ENCODE measurements at regions not wholly inside any gene's neighbourhood (a gene's known extent, or its start where the extent isn't known, plus 50 kb on each side); places are given as distances from the start of the nearest gene placed in this dataset.

DNA sequence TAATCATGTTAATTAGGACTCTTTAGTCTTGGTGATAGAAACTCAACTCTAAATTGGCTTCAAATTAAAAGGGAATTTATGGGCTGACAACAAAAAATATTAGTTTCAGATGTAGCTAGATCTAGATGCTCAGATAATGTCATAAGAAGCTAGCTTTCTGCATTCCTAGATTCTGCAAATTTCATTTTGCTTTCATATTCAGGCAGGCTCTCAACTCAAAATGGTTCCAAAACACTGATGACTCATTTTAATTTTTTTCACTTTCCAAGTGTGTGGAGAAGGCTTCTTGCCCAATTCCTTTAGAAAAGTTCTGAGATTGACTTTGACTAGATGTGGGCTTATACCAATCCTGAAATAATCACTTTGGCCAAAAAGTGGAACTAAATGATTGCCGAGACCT lies 236.7 kb upstream of the GOT2 start:
- no peaks in the 10 kb centered on the region for H3K36me3 ChIP-seq (ENCODE audit: low read depth, low read length)
- no peak overlapping the region for H3K9ac ChIP-seq (ENCODE audit: low read length)
- BruUV-seq (replicated peaks), result no TSS peak
- H2AFZ ChIP-seq (ENCODE audit: low read length), result no peak overlapping the region
- no peak overlapping the region for H3K4me2 ChIP-seq (ENCODE audit: low read length)
- ChIA-PET CTCF (no interaction called here), POLR2A (ENCODE audit: unreplicated experiment) (no interaction called here)
- TF ChIP-seq EZH2 (IDR thresholded peaks at IDR 0.05; ENCODE audit: low read length, unreplicated experiment) (no peak), EZH2phosphoT487 (IDR thresholded peaks at IDR 0.05; ENCODE audit: borderline replicate concordance, low read length) (no peak)
- TF ChIP-seq, protein P1, sequence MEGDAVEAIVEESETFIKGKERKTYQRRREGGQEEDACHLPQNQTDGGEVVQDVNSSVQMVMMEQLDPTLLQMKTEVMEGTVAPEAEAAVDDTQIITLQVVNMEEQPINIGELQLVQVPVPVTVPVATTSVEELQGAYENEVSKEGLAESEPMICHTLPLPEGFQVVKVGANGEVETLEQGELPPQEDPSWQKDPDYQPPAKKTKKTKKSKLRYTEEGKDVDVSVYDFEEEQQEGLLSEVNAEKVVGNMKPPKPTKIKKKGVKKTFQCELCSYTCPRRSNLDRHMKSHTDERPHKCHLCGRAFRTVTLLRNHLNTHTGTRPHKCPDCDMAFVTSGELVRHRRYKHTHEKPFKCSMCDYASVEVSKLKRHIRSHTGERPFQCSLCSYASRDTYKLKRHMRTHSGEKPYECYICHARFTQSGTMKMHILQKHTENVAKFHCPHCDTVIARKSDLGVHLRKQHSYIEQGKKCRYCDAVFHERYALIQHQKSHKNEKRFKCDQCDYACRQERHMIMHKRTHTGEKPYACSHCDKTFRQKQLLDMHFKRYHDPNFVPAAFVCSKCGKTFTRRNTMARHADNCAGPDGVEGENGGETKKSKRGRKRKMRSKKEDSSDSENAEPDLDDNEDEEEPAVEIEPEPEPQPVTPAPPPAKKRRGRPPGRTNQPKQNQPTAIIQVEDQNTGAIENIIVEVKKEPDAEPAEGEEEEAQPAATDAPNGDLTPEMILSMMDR (conservative IDR thresholded peaks at IDR 0.05; ENCODE audit: low read depth, low read length), result no peak
- H3K27ac ChIP-seq (ENCODE audit: low read length), result no peak overlapping the region
- no peaks in the 10 kb centered on the region for H3K9me3 ChIP-seq (ENCODE audit: low read length)
- H3K79me2 ChIP-seq (ENCODE audit: low read length), result no peaks in the 10 kb centered on the region
- no peak overlapping the region for H3K4me3 ChIP-seq (ENCODE audit: low read length)
- H3K9me2 ChIP-seq (replicated peaks; ENCODE audit: low read length), result no peaks in the 10 kb centered on the region
- intact Hi-C loops (cut with micrococcal nuclease), result no loop called here
- DNase-seq, result no peak
- no peak for ATAC-seq
- H3F3A ChIP-seq (ENCODE audit: low read length, unreplicated experiment), result no peaks in the 10 kb centered on the region
- no peaks in the 10 kb centered on the region for H3K27me3 ChIP-seq (ENCODE audit: low read length)
- H3K4me1 ChIP-seq (ENCODE audit: insufficient read depth, low read length), result no peaks in the 10 kb centered on the region
- H4K20me1 ChIP-seq (ENCODE audit: low read length), result no peaks in the 10 kb centered on the region

DNA sequence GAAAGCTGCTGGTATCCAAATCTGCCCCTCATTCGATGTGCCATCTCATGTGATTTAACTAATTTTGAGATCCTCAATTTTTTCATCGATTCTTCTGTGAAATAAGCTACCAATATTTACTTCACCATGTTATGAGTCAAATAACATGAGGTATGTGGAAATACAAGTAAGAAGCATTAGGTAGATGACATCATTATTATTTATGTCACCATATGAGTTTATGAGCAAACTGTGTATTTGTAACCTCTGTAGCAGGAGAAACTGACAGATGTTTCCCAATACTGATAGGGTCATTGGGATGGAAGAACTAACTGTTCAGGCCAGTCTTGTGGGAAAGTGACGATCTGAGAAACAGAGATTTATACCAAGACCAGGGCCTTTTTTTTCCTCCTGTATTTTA lies 229.4 kb upstream of the GOT2 start:
- ATAC-seq (no peak), DNase-seq (no peak)
- H3K4me2 ChIP-seq (ENCODE audit: low read length), result no peak overlapping the region
- no peaks in the 10 kb centered on the region for H3K27me3 ChIP-seq (ENCODE audit: low read length)
- no peaks in the 10 kb centered on the region for H3K9me2 ChIP-seq (replicated peaks; ENCODE audit: low read length)
- BruUV-seq (replicated peaks), result no TSS peak
- POLR2A ChIA-PET (ENCODE audit: unreplicated experiment), result no interaction called here
- no peak overlapping the region for H3K9ac ChIP-seq (ENCODE audit: low read length)
- no peaks in the 10 kb centered on the region for H3F3A ChIP-seq (ENCODE audit: low read length, unreplicated experiment)
- no peaks in the 10 kb centered on the region for H3K79me2 ChIP-seq (ENCODE audit: low read length)
- H3K27ac ChIP-seq (ENCODE audit: low read length), result no peak overlapping the region
- H3K4me3 ChIP-seq (ENCODE audit: low read length), result no peak overlapping the region
- no peak overlapping the region for H2AFZ ChIP-seq (ENCODE audit: low read length)
- CTCF ChIA-PET, result no interaction called here
- no peaks in the 10 kb centered on the region for H4K20me1 ChIP-seq (ENCODE audit: low read length)
- H3K9me3 ChIP-seq (ENCODE audit: low read length), result no peaks in the 10 kb centered on the region
- intact Hi-C loops (cut with micrococcal nuclease), result no loop called here
- no peaks in the 10 kb centered on the region for H3K4me1 ChIP-seq (ENCODE audit: insufficient read depth, low read length)
- TF ChIP-seq EZH2phosphoT487 (IDR thresholded peaks at IDR 0.05; ENCODE audit: borderline replicate concordance, low read length) (no peak), EZH2 (IDR thresholded peaks at IDR 0.05; ENCODE audit: low read length, unreplicated experiment) (no peak)
- TF ChIP-seq, protein P1 (conservative IDR thresholded peaks at IDR 0.05; ENCODE audit: low read depth, low read length), result no peak
- no peaks in the 10 kb centered on the region for H3K36me3 ChIP-seq (ENCODE audit: low read depth, low read length)

DNA sequence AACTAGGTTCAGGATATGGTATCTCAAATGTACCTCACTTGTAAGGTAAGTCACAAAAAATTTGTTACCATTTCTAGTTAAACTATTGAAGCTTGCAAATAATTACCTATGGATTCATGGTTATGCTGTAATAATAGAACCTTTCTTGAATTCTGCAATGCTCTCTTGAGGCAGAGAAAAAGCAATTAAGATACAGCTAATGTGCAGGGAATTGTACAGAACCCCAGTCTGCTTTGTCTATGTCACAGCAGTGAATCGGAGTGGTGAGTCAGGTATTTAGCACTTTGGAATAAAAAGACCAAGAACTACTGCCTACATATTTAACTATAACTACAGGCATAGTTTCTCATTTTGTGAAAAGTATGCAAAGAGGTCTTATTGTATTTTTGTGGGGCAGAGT lies 228.7 kb upstream of the GOT2 start:
- TF ChIP-seq, protein P1 (conservative IDR thresholded peaks at IDR 0.05; ENCODE audit: low read depth, low read length), result no peak
- TF ChIP-seq EZH2 (IDR thresholded peaks at IDR 0.05; ENCODE audit: low read length, unreplicated experiment) (no peak), EZH2phosphoT487 (IDR thresholded peaks at IDR 0.05; ENCODE audit: borderline replicate concordance, low read length) (no peak)
- no peak for ATAC-seq
- BruUV-seq (replicated peaks), result no TSS peak

More for the DNA sequence above, 228.7 kb upstream of the GOT2 start:
- Histone ChIP-seq H3K4me2 (ENCODE audit: low read length) (no peak overlapping the region), H3K4me3 (ENCODE audit: low read length) (no peak overlapping the region), H3K9me2 (replicated peaks; ENCODE audit: low read length) (no peaks in the 10 kb centered on the region), H3F3A (ENCODE audit: low read length, unreplicated experiment) (no peaks in the 10 kb centered on the region), H2AFZ (ENCODE audit: low read length) (no peak overlapping the region), H3K9ac (ENCODE audit: low read length) (no peak overlapping the region), H3K36me3 (ENCODE audit: low read depth, low read length) (no peaks in the 10 kb centered on the region), H3K27ac (ENCODE audit: low read length) (no peak overlapping the region), H3K4me1 (ENCODE audit: insufficient read depth, low read length) (no peaks in the 10 kb centered on the region), H3K79me2 (ENCODE audit: low read length) (no peaks in the 10 kb centered on the region), H3K27me3 (ENCODE audit: low read length) (no peaks in the 10 kb centered on the region), H4K20me1 (ENCODE audit: low read length) (no peaks in the 10 kb centered on the region), H3K9me3 (ENCODE audit: low read length) (no peaks in the 10 kb centered on the region)
- intact Hi-C loops (cut with micrococcal nuclease), result no loop called here
- no peak for DNase-seq
- ChIA-PET CTCF (no interaction called here), POLR2A (ENCODE audit: unreplicated experiment) (no interaction called here)

Measured in PC-3 (cell line).